H9 (cell line): ENCODE measurements at regions not wholly inside any gene's neighbourhood (a gene's known extent, or its start where the extent isn't known, plus 50 kb on each side); places are given as distances from the start of the nearest gene placed in this dataset.

Experiments used
- DNase-seq: peaks from one replicate; pipeline ENCODE4 v3.0.0-alpha.2; 2017
- H2AFZ ChIP-seq: one replicate; pipeline ENCODE4 v1.6.1; 2013; ENCODE audit warnings: mild to moderate bottlenecking, low read length, control low read depth, moderate library complexity
- H2AK5ac ChIP-seq: 2 replicates; pipeline ENCODE4 v1.6.1; 2013; ENCODE audit warnings: low read length, control low read depth, mixed read lengths; ENCODE audit not compliant: insufficient read length
- H2BK120ac ChIP-seq: one replicate; pipeline ENCODE4 v1.6.1; 2013; ENCODE audit warnings: low read depth, mild to moderate bottlenecking, low read length, control low read depth, inconsistent platforms; ENCODE audit not compliant: poor library complexity, severe bottlenecking
- H2BK12ac ChIP-seq: 2 replicates; pipeline ENCODE4 v1.6.1; 2013; ENCODE audit warnings: low read length, control low read depth, mixed read lengths, low read depth; ENCODE audit not compliant: insufficient read length
- H2BK15ac ChIP-seq: 2 replicates; pipeline ENCODE4 v1.6.1; 2013; ENCODE audit warnings: low read depth, low read length, control low read depth
- H2BK20ac ChIP-seq: one replicate; pipeline ENCODE4 v1.6.1; 2013; ENCODE audit warnings: low read depth, mild to moderate bottlenecking, low read length, control low read depth, inconsistent platforms; ENCODE audit not compliant: poor library complexity, severe bottlenecking
- H2BK5ac ChIP-seq: 2 replicates; pipeline ENCODE4 v1.6.1; 2013; ENCODE audit warnings: low read length, control low read depth, mixed read lengths; ENCODE audit not compliant: insufficient read length
- H3K14ac ChIP-seq: 2 replicates; pipeline ENCODE4 v1.6.1; 2013; ENCODE audit warnings: low read length, control low read depth; ENCODE audit not compliant: insufficient read depth
- H3K18ac ChIP-seq: 2 replicates; pipeline ENCODE4 v1.6.1; 2013; ENCODE audit warnings: low read depth, mild to moderate bottlenecking, mixed read lengths, low read length, control low read depth; ENCODE audit not compliant: insufficient read length
- H3K23ac ChIP-seq: 2 replicates; pipeline ENCODE4 v1.6.1; 2013; ENCODE audit warnings: low read length, control low read depth, mixed read lengths, low read depth; ENCODE audit not compliant: insufficient read length
- H3K23me2 ChIP-seq: 2 replicates; pipeline ENCODE4 v1.6.1; 2013; ENCODE audit warnings: low read depth, mild to moderate bottlenecking, mixed read lengths, low read length, control low read depth; ENCODE audit not compliant: insufficient read length, poor library complexity, severe bottlenecking
- H3K27ac ChIP-seq: 2 replicates; pipeline ENCODE4 v1.5.1; 2013; ENCODE audit warnings: low read length, control low read depth, mixed read lengths, low read depth; ENCODE audit not compliant: insufficient read length
- H3K27me3 ChIP-seq: 2 replicates; pipeline ENCODE4 v1.6.1; 2013; ENCODE audit warnings: low read length, control low read depth, inconsistent platforms; ENCODE audit not compliant: insufficient read depth
- H3K4ac ChIP-seq: 2 replicates; pipeline ENCODE4 v1.6.1; 2013; ENCODE audit warnings: low read depth, mild to moderate bottlenecking, control low read depth, inconsistent platforms, low read length, moderate library complexity
- H3K4me1 ChIP-seq: 2 replicates; pipeline ENCODE4 v1.6.1; 2013; ENCODE audit warnings: low read length, control low read depth, inconsistent platforms; ENCODE audit not compliant: insufficient read depth
- H3K4me2 ChIP-seq: 2 replicates; pipeline ENCODE4 v1.6.1; 2013; ENCODE audit warnings: low read length, control low read depth, mixed read lengths; ENCODE audit not compliant: insufficient read length, insufficient read depth
- H3K56ac ChIP-seq: 2 replicates; pipeline ENCODE4 v1.6.1; 2013; ENCODE audit warnings: low read depth, mild to moderate bottlenecking, mixed read lengths, low read length, control low read depth; ENCODE audit not compliant: insufficient read length
- H3K79me1 ChIP-seq: 2 replicates; pipeline ENCODE4 v1.6.1; 2013; ENCODE audit warnings: low read depth, mild to moderate bottlenecking, moderate library complexity, low read length, control low read depth, inconsistent platforms; ENCODE audit not compliant: insufficient read depth, poor library complexity, severe bottlenecking
- H3K79me2 ChIP-seq: 2 replicates; pipeline ENCODE4 v1.6.1; 2013; ENCODE audit warnings: low read length, control low read depth, inconsistent platforms; ENCODE audit not compliant: insufficient read depth
- H3K9ac ChIP-seq: 2 replicates; pipeline ENCODE4 v1.6.1; 2013; ENCODE audit warnings: low read length, control low read depth, mixed read lengths; ENCODE audit not compliant: insufficient read length; ENCODE audit errors: extremely low read depth
- H3K9me3 ChIP-seq: one replicate; pipeline ENCODE4 v1.6.1; 2013; ENCODE audit warnings: low read depth, low read length, inconsistent platforms; ENCODE audit not compliant: control insufficient read depth
- H3T11ph ChIP-seq: one replicate; pipeline ENCODE4 v1.6.1; 2013; ENCODE audit warnings: mild to moderate bottlenecking, low read length, control low read depth, inconsistent platforms
- H4K20me1 ChIP-seq: one replicate; pipeline ENCODE4 v1.6.1; 2013; ENCODE audit not compliant: control insufficient read depth, insufficient read length, insufficient read depth
- H4K5ac ChIP-seq: 2 replicates; pipeline ENCODE4 v1.6.1; 2013; ENCODE audit warnings: low read depth, mild to moderate bottlenecking, mixed read lengths, low read length, control low read depth; ENCODE audit not compliant: insufficient read length
- H4K8ac ChIP-seq: replicated peaks from 2 replicates; pipeline ENCODE4 v1.6.1; 2013; ENCODE audit warnings: low read length, control low read depth, mixed read lengths, low read depth; ENCODE audit not compliant: insufficient read length
- H4K91ac ChIP-seq: 2 replicates; pipeline ENCODE4 v1.6.1; 2013; ENCODE audit warnings: low read depth, mild to moderate bottlenecking, moderate library complexity, mixed read lengths, low read length, control low read depth; ENCODE audit not compliant: insufficient read length
- H3K27ac Mint-ChIP-seq, 3 experiments: 2 replicates in 2 of 3; 3 replicates in 1 of 3; pipeline ENCODE4 v1.8.0; 2020 to 2021; ENCODE audit warnings: mixed read lengths in 3 of 3, mild to moderate bottlenecking in 1 of 3, moderate library complexity in 1 of 3
- H3K27me3 Mint-ChIP-seq: 2 replicates; pipeline ENCODE4 v1.8.0; 2021; ENCODE audit warnings: low read depth, mild to moderate bottlenecking, moderate library complexity, mixed read lengths
- H3K36me3 Mint-ChIP-seq, 3 experiments: 2 replicates in 2 of 3; 3 replicates in 1 of 3; pipeline ENCODE4 v1.8.0; 2020 to 2021; ENCODE audit warnings: low read depth in 3 of 3, mixed read lengths in 3 of 3; ENCODE audit not compliant: insufficient read depth in 1 of 3
- H3K4me1 Mint-ChIP-seq, 2 experiments: 2 replicates each; pipeline ENCODE4 v1.8.0; 2020; ENCODE audit warnings: mixed read lengths in 2 of 2
- H3K4me3 Mint-ChIP-seq, 2 experiments: 2 replicates in 1 of 2; 3 replicates in 1 of 2; pipeline ENCODE4 v1.8.0; 2020 to 2021; ENCODE audit warnings: mild to moderate bottlenecking in 2 of 2, mixed read lengths in 2 of 2, moderate library complexity in 1 of 2
- H3K9me3 Mint-ChIP-seq, 2 experiments: 2 replicates in 1 of 2; 3 replicates in 1 of 2; pipeline ENCODE4 v1.8.0; 2020; ENCODE audit warnings: mild to moderate bottlenecking in 2 of 2, mixed read lengths in 2 of 2, moderate library complexity in 1 of 2
- CTCF ChIP-seq: fragments of 200-600 bp; sonication (generic); conservative IDR thresholded peaks from 3 replicates; pipeline ENCODE4 v1.8.0; 2021; ENCODE audit warnings: antibody characterized with exemption, mild to moderate bottlenecking
- WGBS: extraction: QIAGEN DNeasy Blood & Tissue Kit; methylation state at CpG from one replicate; pipeline ENCODE4 v1.1.7; 2013; ENCODE audit warnings: missing lambda C conversion rate, low lambda C conversion rate, mixed read lengths; ENCODE audit not compliant: insufficient read length; ENCODE audit errors: extremely low coverage; 5-methylcytosine and 5-hydroxymethylcytosine counted together

GRCh38 chr3:76888856-76889255 lies 151.0 kb upstream of the ROBO2 start:
- H3K4me2 ChIP-seq: no peak overlapping the region
- H4K5ac ChIP-seq: no peak overlapping the region
- no peaks in the 10 kb centered on the region for H4K20me1 ChIP-seq
- H3K27ac ChIP-seq: no peak overlapping the region
- H3K79me1 ChIP-seq: no peaks in the 10 kb centered on the region
- Mint-ChIP-seq H3K4me3 (no peak overlapping the region), H3K4me1 (no peaks in the 10 kb centered on the region), H3K27me3 (no peaks in the 10 kb centered on the region), H3K36me3 (no peaks in the 10 kb centered on the region), H3K9me3 (no peaks in the 10 kb centered on the region), H3K27ac (no peak overlapping the region)
- H3K23me2 ChIP-seq: no peaks in the 10 kb centered on the region
- TF ChIP-seq CTCF: no peak
- H2AK5ac ChIP-seq: no peak overlapping the region
- H2BK12ac ChIP-seq: no peak overlapping the region
- H2BK5ac ChIP-seq: no peak overlapping the region
- H2AFZ ChIP-seq: no peak overlapping the region
- H2BK20ac ChIP-seq: no peak overlapping the region
- H3K56ac ChIP-seq: no peak overlapping the region
- H4K8ac ChIP-seq: no peak overlapping the region
- no peak overlapping the region for H3K14ac ChIP-seq
- no peak overlapping the region for H2BK15ac ChIP-seq
- DNase-seq: no peak
- no peak overlapping the region for H3K18ac ChIP-seq
- WGBS: no CpG with 5 or more reads among the region's 1 CpG
- H3K4ac ChIP-seq: no peak overlapping the region
- H4K91ac ChIP-seq: no peak overlapping the region
- H3T11ph ChIP-seq: no peak overlapping the region
- H3K9me3 ChIP-seq: no peaks in the 10 kb centered on the region
- no peaks in the 10 kb centered on the region for H3K79me2 ChIP-seq
- H3K27me3 ChIP-seq: no peaks in the 10 kb centered on the region
- no peaks in the 10 kb centered on the region for H3K4me1 ChIP-seq
- H2BK120ac ChIP-seq: no peak overlapping the region
- no peak overlapping the region for H3K23ac ChIP-seq
- H3K9ac ChIP-seq: no peak overlapping the region
